Small intestine (tissue), 7 donors: ENCODE measurements at regions not wholly inside any gene's neighbourhood (a gene's known extent, or its start where the extent isn't known, plus 50 kb on each side); places are given as distances from the start of the nearest gene placed in this dataset.

Source experiments
- DNase-seq, 2 donors: peaks; one replicate each; pipeline versions ENCODE4 v3.0.0 to v3.0.0-alpha.2; 2013
- FAIRE-seq: peaks from 2 replicates; lab custom pipeline; 2012; peaks lifted over from hg19 to GRCh38; lab: Jason Lieb, UNC
- H3K27ac ChIP-seq, 3 donors: one replicate each; pipeline ENCODE4 v1.5.1; 2013; ENCODE audit warnings: low read length in 2 of 3, mild to moderate bottlenecking in 2 of 3, control low read depth in 1 of 3, inconsistent platforms in 1 of 3, low read depth in 1 of 3, moderate library complexity in 1 of 3
- H3K27me3 ChIP-seq, 3 donors: one replicate each; pipeline ENCODE4 v1.6.1; 2013; ENCODE audit warnings: low read length in 3 of 3, inconsistent platforms in 1 of 3; ENCODE audit not compliant: control insufficient read depth in 3 of 3, insufficient read depth in 3 of 3
- H3K36me3 ChIP-seq, 3 donors: one replicate each; pipeline ENCODE4 v1.6.1; 2013; ENCODE audit warnings: low read length in 3 of 3, inconsistent platforms in 1 of 3, low read depth in 1 of 3, mild to moderate bottlenecking in 1 of 3, moderate library complexity in 1 of 3; ENCODE audit not compliant: control insufficient read depth in 3 of 3, insufficient read depth in 2 of 3
- H3K4me1 ChIP-seq, 3 donors: one replicate each; pipeline ENCODE4 v1.6.1; 2013; ENCODE audit warnings: low read length in 2 of 3, inconsistent platforms in 1 of 3, low read depth in 1 of 3, mild to moderate bottlenecking in 1 of 3, moderate library complexity in 1 of 3; ENCODE audit not compliant: control insufficient read depth in 3 of 3, insufficient read depth in 2 of 3
- H3K4me3 ChIP-seq, 3 donors: one replicate each; pipeline ENCODE4 v1.5.1; 2013; ENCODE audit warnings: low read length in 3 of 3, control low read depth in 1 of 3, inconsistent platforms in 1 of 3, low read depth in 1 of 3, mild to moderate bottlenecking in 1 of 3, moderate library complexity in 1 of 3
- H3K9me3 ChIP-seq, 2 donors: one replicate each; pipeline ENCODE4 v1.6.1; 2013; ENCODE audit warnings: low read depth in 1 of 2, low read length in 1 of 2; ENCODE audit not compliant: control insufficient read depth in 2 of 2, insufficient read depth in 1 of 2
- WGBS, 3 donors: extraction: QIAGEN DNeasy Blood & Tissue Kit; methylation state at CpG; one replicate each; pipeline ENCODE4 v1.1.7; 2013; 5-methylcytosine and 5-hydroxymethylcytosine counted together
- donor health status: healthy with polysubstance abuse.
- donor health status: control.
- donor health status: control.
- donor health status: Bipolar disorder and iron deficiency.
- donor health status: healthy.

DNA sequence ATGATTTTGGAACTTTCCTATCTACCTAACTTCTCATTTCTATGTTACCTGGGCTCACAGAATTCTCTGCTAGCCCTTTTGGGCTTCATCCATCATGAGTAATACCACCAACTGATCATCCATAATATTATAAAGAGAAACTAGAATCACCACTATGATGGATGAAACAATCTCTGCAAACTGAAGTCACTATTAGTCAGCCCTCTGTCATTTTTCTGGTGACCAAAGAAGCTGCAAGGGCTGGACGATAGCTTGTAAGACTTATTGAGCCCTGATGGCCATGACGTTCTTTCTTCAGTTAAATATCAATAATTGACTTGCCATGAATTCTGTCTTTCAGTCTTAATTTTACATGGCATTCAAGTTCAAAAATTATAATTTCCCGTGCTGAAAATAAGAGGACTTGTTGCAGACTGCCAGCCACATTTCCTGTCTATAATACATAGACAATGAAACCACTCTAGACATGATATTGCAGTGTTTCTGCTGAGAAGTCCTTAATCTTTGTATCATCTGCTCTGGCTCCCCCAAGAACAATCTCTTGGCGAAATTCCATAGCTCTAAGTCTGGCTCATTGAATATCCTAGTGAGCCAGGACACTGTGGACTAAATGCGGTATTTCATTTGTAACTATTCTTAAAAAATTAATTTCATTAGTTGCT is 655.0 kb upstream of the CAMK1G start:
- Histone ChIP-seq H3K27ac (no peak overlapping the region), H3K9me3 (no peaks in the 10 kb centered on the region), H3K4me3 (no peak overlapping the region), H3K27me3 (peaks cover 0 to 5% (median 2%) of the 10 kb centered on the region in 3 donors), H3K4me1 (no peaks in the 10 kb centered on the region), H3K36me3 (no peaks in the 10 kb centered on the region)
- WGBS, 3 donors = 75 to 85% (median 78%) methylated on average over 5 of the region's 5 CpGs
- DNase-seq (no peak), FAIRE-seq (no peak)

GRCh38 chr1:208929575-208929974 is 653.9 kb upstream of the CAMK1G start:
- DNase-seq (no peak), FAIRE-seq (no peak)
- Histone ChIP-seq H3K36me3 (no peaks in the 10 kb centered on the region), H3K27me3 (peaks cover 0 to 5% (median 2%) of the 10 kb centered on the region in 3 donors), H3K9me3 (no peaks in the 10 kb centered on the region), H3K27ac (no peak overlapping the region), H3K4me1 (no peaks in the 10 kb centered on the region), H3K4me3 (no peak overlapping the region)
- WGBS, 3 donors = 51 to 58% (median 51%) methylated on average over 3 of the region's 3 CpGs

DNA sequence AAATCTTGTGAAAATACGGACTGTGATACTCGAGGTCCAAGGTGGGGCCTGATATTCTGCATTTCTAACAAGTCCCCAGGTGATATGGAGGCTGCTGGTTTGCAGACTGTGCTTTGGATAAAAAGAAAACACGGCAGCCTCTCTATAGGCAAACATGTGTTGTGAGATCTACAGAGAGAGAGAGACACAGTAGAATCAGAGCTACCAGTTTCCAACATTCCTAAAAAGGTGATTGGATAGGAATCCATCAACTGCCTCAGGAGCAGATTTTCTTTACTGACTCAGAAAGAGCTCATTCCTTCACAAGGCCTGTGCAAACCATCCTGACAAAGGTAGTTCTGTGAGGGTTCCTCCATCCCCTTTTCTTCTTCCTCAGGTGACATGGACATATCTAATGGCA is 651.6 kb upstream of the CAMK1G start:
- H3K4me3 ChIP-seq = no peak overlapping the region
- FAIRE-seq = no peak

DNA sequence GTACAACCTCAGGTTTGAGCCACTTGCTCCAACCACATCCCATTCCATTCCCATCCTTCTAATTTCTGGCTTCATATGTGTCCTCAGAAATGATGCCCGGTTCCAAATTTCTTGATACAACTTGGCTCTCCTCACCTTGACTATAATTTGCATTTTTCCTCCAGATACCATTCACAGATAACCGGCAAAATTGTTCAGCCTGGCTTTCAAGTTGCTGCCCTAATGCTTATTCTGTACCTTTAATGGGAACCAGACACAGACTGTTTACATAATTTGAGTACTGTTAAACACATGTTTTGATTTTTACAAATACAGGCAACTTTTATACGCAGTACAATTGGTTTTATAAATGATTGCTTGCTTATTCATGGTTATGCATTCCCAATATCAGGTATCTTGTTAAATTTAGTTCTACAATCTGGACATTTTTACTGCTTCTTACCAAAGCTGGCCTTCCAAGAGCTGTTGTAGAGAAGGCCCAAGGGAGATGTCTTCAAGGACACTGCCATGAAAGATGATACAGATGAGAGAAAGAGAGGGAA is 649.5 kb upstream of the CAMK1G start:
- Histone ChIP-seq H3K27ac (no peak overlapping the region), H3K36me3 (no peaks in the 10 kb centered on the region), H3K4me3 (no peak overlapping the region), H3K4me1 (no peaks in the 10 kb centered on the region), H3K9me3 (no peaks in the 10 kb centered on the region), H3K27me3 (peaks cover 0 to 3% (median 2%) of the 10 kb centered on the region in 3 donors)
- no peak for DNase-seq
- 78 to 89% (median 83%) methylated on average over 3 of the region's 3 CpGs for WGBS, 3 donors
- no peak for FAIRE-seq

More for the DNA sequence above, 651.6 kb upstream of the CAMK1G start:
- DNase-seq = no peak
- H3K9me3 ChIP-seq = no peaks in the 10 kb centered on the region
- H3K36me3 ChIP-seq = no peaks in the 10 kb centered on the region
- WGBS, 3 donors = 65 to 78% (median 68%) methylated on average over 3 of the region's 3 CpGs
- no peak overlapping the region for H3K27ac ChIP-seq
- no peaks in the 10 kb centered on the region for H3K4me1 ChIP-seq
- peaks cover 0 to 3% (median 2%) of the 10 kb centered on the region in 3 donors for H3K27me3 ChIP-seq

GRCh38 chr1:208934933-208935332 is 648.6 kb upstream of the CAMK1G start:
- Histone ChIP-seq H3K4me1 (no peaks in the 10 kb centered on the region), H3K36me3 (no peaks in the 10 kb centered on the region), H3K27ac (no peak overlapping the region), H3K9me3 (no peaks in the 10 kb centered on the region), H3K27me3 (peaks cover 0 to 3% (median 2%) of the 10 kb centered on the region in 3 donors), H3K4me3 (no peak overlapping the region)
- FAIRE-seq = no peak
- WGBS, 3 donors = 83 to 91% (median 89%) methylated on average over 6 of the region's 6 CpGs
- no peak for DNase-seq

GRCh38 chr1:208935517-208936187 is 647.9 kb upstream of the CAMK1G start:
- Histone ChIP-seq H3K36me3 (no peaks in the 10 kb centered on the region), H3K4me3 (no peak overlapping the region), H3K27ac (no peak overlapping the region), H3K4me1 (no peaks in the 10 kb centered on the region), H3K27me3 (peaks cover 0 to 3% (median 2%) of the 10 kb centered on the region in 3 donors), H3K9me3 (no peaks in the 10 kb centered on the region)
- FAIRE-seq (no peak), DNase-seq (no peak)
- WGBS, 3 donors = 58 to 69% (median 61%) methylated on average over 3 of the region's 3 CpGs

- WGBS, 3 donors = 18 to 28% (median 25%) methylated on average over 1 of the region's 1 CpG
- H3K9me3 ChIP-seq = no peaks in the 10 kb centered on the region
- H3K36me3 ChIP-seq = no peaks in the 10 kb centered on the region
- H3K4me1 ChIP-seq = no peaks in the 10 kb centered on the region
- no peak for FAIRE-seq
- DNase-seq = peak in 1 of 2 donors; percentile 4
- no peak overlapping the region for H3K27ac ChIP-seq
- H3K4me3 ChIP-seq = no peak overlapping the region
- H3K27me3 ChIP-seq = no peaks in the 10 kb centered on the region
Observed at GRCh38 chr1:208939537-208940085, 643.9 kb upstream of the CAMK1G start.

GRCh38 chr1:208942394-208943130 is 641.0 kb upstream of the CAMK1G start:
- WGBS, 3 donors = 70 to 85% (median 76%) methylated on average over 1 of the region's 1 CpG
- Histone ChIP-seq H3K4me1 (no peaks in the 10 kb centered on the region), H3K9me3 (no peaks in the 10 kb centered on the region), H3K4me3 (no peak overlapping the region), H3K36me3 (no peaks in the 10 kb centered on the region), H3K27me3 (no peaks in the 10 kb centered on the region), H3K27ac (no peak overlapping the region)
- no peak for DNase-seq
- no peak for FAIRE-seq
